ENCODE measurements at regions not wholly inside any gene's neighbourhood (a gene's known extent, or its start where the extent isn't known, plus 50 kb on each side); places are given as distances from the start of the nearest gene placed in this dataset.

GRCh38 chr6:44545224-44545623, 157.7 kb downstream of the CDC5L start:
- TF ChIP-seq, protein P1, sequence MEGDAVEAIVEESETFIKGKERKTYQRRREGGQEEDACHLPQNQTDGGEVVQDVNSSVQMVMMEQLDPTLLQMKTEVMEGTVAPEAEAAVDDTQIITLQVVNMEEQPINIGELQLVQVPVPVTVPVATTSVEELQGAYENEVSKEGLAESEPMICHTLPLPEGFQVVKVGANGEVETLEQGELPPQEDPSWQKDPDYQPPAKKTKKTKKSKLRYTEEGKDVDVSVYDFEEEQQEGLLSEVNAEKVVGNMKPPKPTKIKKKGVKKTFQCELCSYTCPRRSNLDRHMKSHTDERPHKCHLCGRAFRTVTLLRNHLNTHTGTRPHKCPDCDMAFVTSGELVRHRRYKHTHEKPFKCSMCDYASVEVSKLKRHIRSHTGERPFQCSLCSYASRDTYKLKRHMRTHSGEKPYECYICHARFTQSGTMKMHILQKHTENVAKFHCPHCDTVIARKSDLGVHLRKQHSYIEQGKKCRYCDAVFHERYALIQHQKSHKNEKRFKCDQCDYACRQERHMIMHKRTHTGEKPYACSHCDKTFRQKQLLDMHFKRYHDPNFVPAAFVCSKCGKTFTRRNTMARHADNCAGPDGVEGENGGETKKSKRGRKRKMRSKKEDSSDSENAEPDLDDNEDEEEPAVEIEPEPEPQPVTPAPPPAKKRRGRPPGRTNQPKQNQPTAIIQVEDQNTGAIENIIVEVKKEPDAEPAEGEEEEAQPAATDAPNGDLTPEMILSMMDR (IDR thresholded peaks at IDR 0.05): no peak
- no peak for DNase-seq (ENCODE audit: low spot score)
- no peak overlapping the region for H3K27ac ChIP-seq
- H3K4me3 ChIP-seq: no peak overlapping the region

DNA sequence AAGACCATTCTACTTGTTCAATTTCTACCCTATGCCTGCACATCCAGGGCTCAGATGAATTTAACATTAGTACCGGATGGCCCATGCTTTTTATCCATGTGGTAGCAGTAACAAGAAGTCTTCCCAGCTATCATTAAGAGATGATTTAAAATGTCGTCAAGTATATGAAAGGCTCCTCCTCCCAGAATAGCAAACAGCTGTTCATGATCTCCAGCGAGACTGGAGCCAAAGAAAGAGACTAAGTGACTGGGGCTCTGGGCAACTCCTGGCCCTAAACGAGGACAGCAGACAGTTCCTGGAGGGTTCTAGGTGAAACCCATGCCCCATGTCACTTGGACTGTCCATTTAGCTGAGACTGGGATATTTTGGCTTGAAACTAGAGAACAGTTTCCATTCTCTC, 160.8 kb downstream of the CDC5L start:
- Histone ChIP-seq H3K27ac (no peak overlapping the region), H3K4me3 (no peak overlapping the region)
- TF ChIP-seq, protein P1 (IDR thresholded peaks at IDR 0.05): no peak
- DNase-seq (ENCODE audit: low spot score): no peak

GRCh38 chr6:44549516-44549915, 162.0 kb downstream of the CDC5L start:
- TF ChIP-seq, protein P1 (IDR thresholded peaks at IDR 0.05): no peak
- Histone ChIP-seq H3K27ac (no peak overlapping the region), H3K4me3 (no peak overlapping the region)
- DNase-seq (ENCODE audit: low spot score): no peak

DNA sequence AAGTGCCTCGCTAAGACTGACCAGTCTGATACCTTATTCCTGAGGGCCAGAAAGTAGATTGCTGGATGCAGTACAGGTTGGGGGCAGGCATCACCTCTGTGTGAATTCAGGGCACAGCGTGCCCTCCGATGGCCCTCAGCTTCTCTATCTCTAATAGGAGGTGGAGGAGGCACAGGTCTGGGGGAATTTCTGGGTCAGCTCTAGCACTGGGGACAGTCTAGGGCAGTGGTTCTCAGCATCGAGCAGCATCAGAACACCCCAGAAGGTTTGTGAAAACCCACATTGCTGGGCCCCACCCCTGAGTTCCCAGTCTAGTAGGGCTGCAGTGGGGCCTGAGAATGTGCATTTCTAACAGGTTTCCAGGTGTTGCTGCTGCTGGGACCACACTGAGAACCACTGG, 166.7 kb downstream of the CDC5L start:
- no peak overlapping the region for H3K4me3 ChIP-seq
- TF ChIP-seq, protein P1 (IDR thresholded peaks at IDR 0.05): no peak
- DNase-seq (ENCODE audit: low spot score): no peak
- H3K27ac ChIP-seq: no peak overlapping the region

DNA sequence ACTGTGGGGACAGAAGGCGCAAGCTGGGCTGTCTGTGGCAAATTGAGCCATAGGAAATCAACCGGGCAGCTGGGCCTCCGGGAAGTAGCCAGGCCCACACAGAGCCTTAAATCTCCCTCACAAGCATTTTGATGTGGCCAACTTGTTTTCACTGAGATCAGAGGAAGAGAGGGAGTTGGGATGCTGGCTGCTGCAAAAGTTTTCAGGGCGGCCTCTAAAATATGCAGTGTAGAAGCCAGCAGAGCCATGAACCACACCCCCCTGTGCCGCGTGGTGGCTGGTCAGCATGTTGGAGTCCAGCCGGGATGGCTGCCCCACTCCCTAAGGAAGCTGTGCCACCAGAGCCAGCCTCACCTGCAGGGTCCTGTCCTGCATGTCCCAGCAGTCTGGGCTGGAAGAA, 167.4 kb downstream of the CDC5L start:
- H3K27ac ChIP-seq: no peak overlapping the region
- DNase-seq (ENCODE audit: low spot score): no peak
- H3K4me3 ChIP-seq: no peak overlapping the region
- TF ChIP-seq, protein P1 (IDR thresholded peaks at IDR 0.05): no peak

GRCh38 chr6:44556046-44556445, 168.5 kb downstream of the CDC5L start:
- no peak for DNase-seq (ENCODE audit: low spot score)
- TF ChIP-seq, protein P1 (IDR thresholded peaks at IDR 0.05): no peak
- Histone ChIP-seq H3K4me3 (no peak overlapping the region), H3K27ac (no peak overlapping the region)

DNA sequence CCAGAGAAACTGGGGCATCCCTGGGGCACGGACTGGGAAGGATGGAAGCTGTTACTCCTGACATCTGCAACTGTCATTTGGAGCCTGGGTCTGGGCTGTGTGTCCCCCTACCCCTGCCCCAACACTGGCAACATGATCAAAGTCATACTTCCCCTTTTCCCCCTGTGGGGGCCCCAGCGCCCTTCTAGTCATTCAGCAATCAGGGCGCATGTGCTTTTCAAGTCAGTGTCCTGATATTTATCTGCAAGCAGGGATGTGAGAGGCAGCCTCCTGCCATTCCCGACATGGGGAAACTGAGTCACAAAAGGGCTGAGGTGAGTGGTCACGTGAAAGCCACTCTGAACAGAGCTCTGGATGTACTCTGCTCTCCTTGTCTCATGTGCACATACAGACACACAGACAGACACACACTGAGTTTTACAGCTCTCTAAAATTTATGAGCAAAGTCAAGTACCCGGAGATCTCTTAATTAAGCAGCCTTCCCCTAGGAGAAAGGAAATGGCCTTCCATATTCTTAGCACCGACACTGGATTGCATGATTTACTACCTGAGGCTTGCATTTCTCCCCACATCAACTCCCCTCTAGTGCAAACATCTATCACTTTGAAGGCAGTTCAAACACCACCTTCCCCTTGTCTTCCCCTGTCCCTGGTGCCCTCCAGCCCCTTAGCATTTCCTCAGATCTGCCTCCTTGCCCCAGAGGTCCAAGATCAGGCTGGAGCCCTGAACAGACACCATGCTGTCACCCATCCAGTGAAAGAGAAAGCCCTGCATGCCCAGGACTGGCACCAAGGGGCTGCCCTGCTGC, 170.7 kb downstream of the CDC5L start:
- no peak for DNase-seq (ENCODE audit: low spot score)
- TF ChIP-seq, protein P1 (IDR thresholded peaks at IDR 0.05): no peak
- no peak overlapping the region for H3K4me3 ChIP-seq
- H3K27ac ChIP-seq: peak overlapping the region in 1 of 2 donors; percentile 52

Data from coronary artery (tissue), 2 donors.